ENCODE measurements at regions not wholly inside any gene's neighbourhood (a gene's known extent, or its start where the extent isn't known, plus 50 kb on each side); places are given as distances from the start of the nearest gene placed in this dataset.

- H3K27me3 ChIP-seq (replicated peaks; ENCODE audit: insufficient read depth, low read length): no peaks in the 10 kb centered on the region
Measured at GRCh38 chr5:116935561-116936162, 361.0 kb upstream of the SEMA6A start.

GRCh38 chr5:116930616-116931015 lies 356.0 kb upstream of the SEMA6A start:
- Histone ChIP-seq H3K9me3 (replicated peaks; ENCODE audit: insufficient read depth, low read length) (no peaks in the 10 kb centered on the region), H3K4me2 (ENCODE audit: low read depth, low read length) (no peak overlapping the region), H3K4me1 (ENCODE audit: low read length) (no peaks in the 10 kb centered on the region), H3K4me3 (ENCODE audit: low read length) (no peak overlapping the region), H3K36me3 (replicated peaks; ENCODE audit: insufficient read depth, low read length) (no peaks in the 10 kb centered on the region), H3K79me2 (ENCODE audit: low read length) (no peaks in the 10 kb centered on the region), H3K27ac (ENCODE audit: low read length) (no peak overlapping the region), H3K27me3 (replicated peaks; ENCODE audit: insufficient read depth, low read length) (no peaks in the 10 kb centered on the region), H2AFZ (ENCODE audit: low read length) (no peak overlapping the region), H4K20me1 (ENCODE audit: insufficient read depth, low read length) (no peaks in the 10 kb centered on the region), H3K9me2 (replicated peaks; ENCODE audit: insufficient read depth, low read length) (no peaks in the 10 kb centered on the region), H3F3A (ENCODE audit: insufficient read depth, low read length) (no peaks in the 10 kb centered on the region), H3K9ac (ENCODE audit: low read length) (no peak overlapping the region)
- no peak for DNase-seq
- TF ChIP-seq EZH2 (optimal IDR thresholded peaks at IDR 0.05; ENCODE audit: low read depth, low read length): no peak
- no peak for TF ChIP-seq EZH2phosphoT487 (IDR thresholded peaks at IDR 0.05; ENCODE audit: low read length)
- no peak for TF ChIP-seq CTCF (IDR thresholded peaks at IDR 0.05; ENCODE audit: low read length)

More at GRCh38 chr5:116935561-116936162, 361.0 kb upstream of the SEMA6A start:
- TF ChIP-seq EZH2phosphoT487 (IDR thresholded peaks at IDR 0.05; ENCODE audit: low read length) (no peak), CTCF (IDR thresholded peaks at IDR 0.05; ENCODE audit: low read length) (no peak)
- H3K9me2 ChIP-seq (replicated peaks; ENCODE audit: insufficient read depth, low read length): no peaks in the 10 kb centered on the region
- no peaks in the 10 kb centered on the region for H4K20me1 ChIP-seq (ENCODE audit: insufficient read depth, low read length)
- H3K9me3 ChIP-seq (replicated peaks; ENCODE audit: insufficient read depth, low read length): no peaks in the 10 kb centered on the region
- no peak for DNase-seq
- no peak overlapping the region for H2AFZ ChIP-seq (ENCODE audit: low read length)
- H3K79me2 ChIP-seq (ENCODE audit: low read length): no peaks in the 10 kb centered on the region
- no peaks in the 10 kb centered on the region for H3K4me1 ChIP-seq (ENCODE audit: low read length)
- no peaks in the 10 kb centered on the region for H3F3A ChIP-seq (ENCODE audit: insufficient read depth, low read length)
- no peak overlapping the region for H3K4me2 ChIP-seq (ENCODE audit: low read depth, low read length)
- no peak overlapping the region for H3K9ac ChIP-seq (ENCODE audit: low read length)
- no peak overlapping the region for H3K27ac ChIP-seq (ENCODE audit: low read length)
- H3K36me3 ChIP-seq (replicated peaks; ENCODE audit: insufficient read depth, low read length): no peaks in the 10 kb centered on the region
- H3K4me3 ChIP-seq (ENCODE audit: low read length): no peak overlapping the region

GRCh38 chr5:116923344-116923743 lies 348.7 kb upstream of the SEMA6A start:
- Histone ChIP-seq H3K4me3 (ENCODE audit: low read length) (no peak overlapping the region), H3K4me2 (ENCODE audit: low read depth, low read length) (no peak overlapping the region), H3K4me1 (ENCODE audit: low read length) (no peaks in the 10 kb centered on the region), H3K9ac (ENCODE audit: low read length) (no peak overlapping the region), H3K27ac (ENCODE audit: low read length) (no peak overlapping the region), H3F3A (ENCODE audit: insufficient read depth, low read length) (no peaks in the 10 kb centered on the region), H2AFZ (ENCODE audit: low read length) (no peak overlapping the region), H3K9me3 (replicated peaks; ENCODE audit: insufficient read depth, low read length) (no peaks in the 10 kb centered on the region), H3K9me2 (replicated peaks; ENCODE audit: insufficient read depth, low read length) (no peaks in the 10 kb centered on the region), H4K20me1 (ENCODE audit: insufficient read depth, low read length) (no peaks in the 10 kb centered on the region), H3K36me3 (replicated peaks; ENCODE audit: insufficient read depth, low read length) (no peaks in the 10 kb centered on the region), H3K79me2 (ENCODE audit: low read length) (no peaks in the 10 kb centered on the region), H3K27me3 (replicated peaks; ENCODE audit: insufficient read depth, low read length) (no peaks in the 10 kb centered on the region)
- no peak for DNase-seq
- TF ChIP-seq CTCF (IDR thresholded peaks at IDR 0.05; ENCODE audit: low read length) (no peak), EZH2phosphoT487 (IDR thresholded peaks at IDR 0.05; ENCODE audit: low read length) (no peak), EZH2 (optimal IDR thresholded peaks at IDR 0.05; ENCODE audit: low read depth, low read length) (no peak)
